ENCODE measurements at regions not wholly inside any gene's neighbourhood (a gene's known extent, or its start where the extent isn't known, plus 50 kb on each side); places are given as distances from the start of the nearest gene placed in this dataset.

DNA sequence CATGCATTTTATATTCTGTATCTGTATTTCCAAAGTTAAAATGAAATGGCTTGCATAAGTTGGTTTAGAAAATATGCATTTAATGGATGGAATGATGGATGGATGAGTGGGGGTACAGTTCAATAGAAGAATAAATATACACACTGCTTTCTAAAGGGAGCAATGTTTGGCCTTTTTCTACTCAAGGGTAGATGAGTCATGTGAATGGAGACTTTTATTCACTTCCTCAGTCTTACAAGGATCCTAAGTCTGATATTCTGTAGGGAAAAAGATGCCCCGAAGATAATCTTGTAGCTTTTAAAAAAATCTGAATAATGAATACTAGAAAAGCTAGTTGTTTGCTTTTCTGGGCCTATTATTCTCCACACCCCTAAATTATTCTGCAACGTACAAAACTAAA lies 2112.1 kb downstream of the MAT2B start:
- TF ChIP-seq EZH2 (IDR thresholded peaks at IDR 0.05) (no peak), POLR2AphosphoS5 (IDR thresholded peaks at IDR 0.05; ENCODE audit: borderline replicate concordance, low read depth, low read length) (no peak)
